ENCODE measurements at regions not wholly inside any gene's neighbourhood (a gene's known extent, or its start where the extent isn't known, plus 50 kb on each side); places are given as distances from the start of the nearest gene placed in this dataset.

DNA sequence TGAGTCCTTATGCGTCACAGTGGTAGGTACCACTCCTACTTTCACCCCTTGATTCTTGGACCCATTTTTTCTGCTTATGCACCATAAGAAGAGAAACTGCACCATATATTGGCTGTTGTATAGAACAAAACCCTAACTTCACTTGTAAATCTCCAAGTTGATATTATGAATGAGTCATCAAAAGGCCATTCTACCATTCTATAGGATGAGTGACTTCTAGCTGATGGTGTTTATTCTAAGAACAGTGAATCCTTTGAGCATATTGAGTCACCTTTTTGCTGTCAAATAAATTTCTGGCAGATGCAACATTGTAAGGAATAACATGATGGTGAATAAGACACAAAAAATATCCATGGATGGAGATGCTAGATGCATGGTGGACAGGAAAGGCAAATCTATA lies 57.7 kb downstream of the POLR1D start:
- TF ChIP-seq CTCF (IDR thresholded peaks at IDR 0.05) (no peak), POLR2A (IDR thresholded peaks at IDR 0.05) (no peak), EP300 (IDR thresholded peaks at IDR 0.05) (no peak)

All from upper lobe of left lung (tissue), 4 donors.